ENCODE measurements at regions not wholly inside any gene's neighbourhood (a gene's known extent, or its start where the extent isn't known, plus 50 kb on each side); places are given as distances from the start of the nearest gene placed in this dataset.

DNA sequence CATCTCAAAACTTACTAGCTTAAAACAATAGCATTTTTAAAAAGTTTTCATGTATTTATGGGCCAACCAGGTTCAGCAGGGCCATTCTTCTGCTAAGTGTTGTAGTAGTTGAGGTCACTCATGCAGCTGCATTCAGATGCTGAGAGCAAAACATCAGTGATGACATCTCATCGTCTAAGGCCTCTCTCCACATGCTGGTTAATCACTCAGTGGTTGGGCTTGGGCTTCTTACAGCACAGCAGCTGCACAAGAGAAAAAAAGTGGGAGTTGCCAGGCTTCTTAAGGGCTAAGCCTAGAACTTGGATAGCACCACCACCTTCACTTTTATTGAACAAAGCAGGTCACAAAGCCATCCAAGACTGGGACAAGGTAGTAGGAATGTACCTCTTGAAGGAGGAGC, 190.3 kb downstream of the IRS1 start:
- H2AFZ ChIP-seq (ENCODE audit: low read length): no peak overlapping the region
- no peak overlapping the region for H3K9ac ChIP-seq (ENCODE audit: extremely low read depth, insufficient read length, low read length)
- no peak overlapping the region for H3T11ph ChIP-seq (ENCODE audit: low read length)
- no peak overlapping the region for H2BK15ac ChIP-seq (ENCODE audit: low read depth, low read length)
- no peak overlapping the region for H2BK12ac ChIP-seq (ENCODE audit: insufficient read length, low read depth, low read length)
- no peak overlapping the region for H3K56ac ChIP-seq (ENCODE audit: insufficient read length, low read depth, low read length)
- H4K5ac ChIP-seq (ENCODE audit: insufficient read length, low read depth, low read length): no peak overlapping the region
- no peak for DNase-seq
- H3K4me2 ChIP-seq (ENCODE audit: insufficient read depth, insufficient read length, low read length): no peak overlapping the region
- H3K18ac ChIP-seq (ENCODE audit: insufficient read length, low read depth, low read length): no peak overlapping the region
- H3K4me1 ChIP-seq (ENCODE audit: insufficient read depth, low read length): no peaks in the 10 kb centered on the region
- H3K79me2 ChIP-seq (ENCODE audit: insufficient read depth, low read length): no peaks in the 10 kb centered on the region
- WGBS (ENCODE audit: extremely low coverage, insufficient read length, low lambda C conversion rate): no CpG with 5 or more reads among the region's 1 CpG
- no peak overlapping the region for H2BK20ac ChIP-seq (ENCODE audit: low read depth, low read length, poor library complexity, severe bottlenecking)
- no peak overlapping the region for H3K23ac ChIP-seq (ENCODE audit: insufficient read length, low read depth, low read length)
- no peak overlapping the region for H4K91ac ChIP-seq (ENCODE audit: insufficient read length, low read depth, low read length)
- Mint-ChIP-seq H3K36me3 (ENCODE audit: insufficient read depth in 1 of 3, low read depth in 3 of 3) (no peaks in the 10 kb centered on the region), H3K27ac (no peak overlapping the region), H3K4me3 (no peak overlapping the region), H3K27me3 (ENCODE audit: low read depth) (no peaks in the 10 kb centered on the region; the same call in 1 of the 2 replicates), H3K4me1 (no peaks in the 10 kb centered on the region), H3K9me3 (no peaks in the 10 kb centered on the region)
- H2AK5ac ChIP-seq (ENCODE audit: insufficient read length, low read length): no peak overlapping the region
- H2BK120ac ChIP-seq (ENCODE audit: low read depth, low read length, poor library complexity, severe bottlenecking): no peak overlapping the region
- H3K79me1 ChIP-seq (ENCODE audit: insufficient read depth, low read depth, low read length, poor library complexity, severe bottlenecking): no peaks in the 10 kb centered on the region
- no peaks in the 10 kb centered on the region for H3K23me2 ChIP-seq (ENCODE audit: insufficient read length, low read depth, low read length, poor library complexity, severe bottlenecking)
- no peak overlapping the region for H3K27ac ChIP-seq (ENCODE audit: insufficient read length, low read depth, low read length)
- no peak for TF ChIP-seq CTCF (conservative IDR thresholded peaks at IDR 0.05)
- H3K4ac ChIP-seq (ENCODE audit: low read depth, low read length): no peak overlapping the region
- H2BK5ac ChIP-seq (ENCODE audit: insufficient read length, low read length): no peak overlapping the region
- H4K8ac ChIP-seq (replicated peaks; ENCODE audit: insufficient read length, low read depth, low read length): no peak overlapping the region
- no peak overlapping the region for H3K14ac ChIP-seq (ENCODE audit: insufficient read depth, low read length)
- H3K9me3 ChIP-seq (ENCODE audit: control insufficient read depth, low read depth, low read length): no peaks in the 10 kb centered on the region
- no peaks in the 10 kb centered on the region for H3K27me3 ChIP-seq (ENCODE audit: insufficient read depth, low read length)
- no peaks in the 10 kb centered on the region for H4K20me1 ChIP-seq (ENCODE audit: control insufficient read depth, insufficient read depth, insufficient read length)

All from H9 (cell line).